H9 (cell line): ENCODE measurements at regions not wholly inside any gene's neighbourhood (a gene's known extent, or its start where the extent isn't known, plus 50 kb on each side); places are given as distances from the start of the nearest gene placed in this dataset.
"Not testable (repeated sequence)": the region's sequence is repeated elsewhere in the genome, so short reads cannot be mapped to it uniquely, and the experiment has no call there.

Source experiments
- DNase-seq: peaks from one replicate; pipeline ENCODE4 v3.0.0-alpha.2; 2017
- H2AFZ ChIP-seq: one replicate; pipeline ENCODE4 v1.6.1; 2013; ENCODE audit warnings: mild to moderate bottlenecking, low read length, control low read depth, moderate library complexity
- H2AK5ac ChIP-seq: 2 replicates; pipeline ENCODE4 v1.6.1; 2013; ENCODE audit warnings: low read length, control low read depth, mixed read lengths; ENCODE audit not compliant: insufficient read length
- H2BK120ac ChIP-seq: one replicate; pipeline ENCODE4 v1.6.1; 2013; ENCODE audit warnings: low read depth, mild to moderate bottlenecking, low read length, control low read depth, inconsistent platforms; ENCODE audit not compliant: poor library complexity, severe bottlenecking
- H2BK12ac ChIP-seq: 2 replicates; pipeline ENCODE4 v1.6.1; 2013; ENCODE audit warnings: low read length, control low read depth, mixed read lengths, low read depth; ENCODE audit not compliant: insufficient read length
- H2BK15ac ChIP-seq: 2 replicates; pipeline ENCODE4 v1.6.1; 2013; ENCODE audit warnings: low read depth, low read length, control low read depth
- H2BK20ac ChIP-seq: one replicate; pipeline ENCODE4 v1.6.1; 2013; ENCODE audit warnings: low read depth, mild to moderate bottlenecking, low read length, control low read depth, inconsistent platforms; ENCODE audit not compliant: poor library complexity, severe bottlenecking
- H2BK5ac ChIP-seq: 2 replicates; pipeline ENCODE4 v1.6.1; 2013; ENCODE audit warnings: low read length, control low read depth, mixed read lengths; ENCODE audit not compliant: insufficient read length
- H3K14ac ChIP-seq: 2 replicates; pipeline ENCODE4 v1.6.1; 2013; ENCODE audit warnings: low read length, control low read depth; ENCODE audit not compliant: insufficient read depth
- H3K18ac ChIP-seq: 2 replicates; pipeline ENCODE4 v1.6.1; 2013; ENCODE audit warnings: low read depth, mild to moderate bottlenecking, mixed read lengths, low read length, control low read depth; ENCODE audit not compliant: insufficient read length
- H3K23ac ChIP-seq: 2 replicates; pipeline ENCODE4 v1.6.1; 2013; ENCODE audit warnings: low read length, control low read depth, mixed read lengths, low read depth; ENCODE audit not compliant: insufficient read length
- H3K23me2 ChIP-seq: 2 replicates; pipeline ENCODE4 v1.6.1; 2013; ENCODE audit warnings: low read depth, mild to moderate bottlenecking, mixed read lengths, low read length, control low read depth; ENCODE audit not compliant: insufficient read length, poor library complexity, severe bottlenecking
- H3K27ac ChIP-seq: 2 replicates; pipeline ENCODE4 v1.5.1; 2013; ENCODE audit warnings: low read length, control low read depth, mixed read lengths, low read depth; ENCODE audit not compliant: insufficient read length
- H3K27me3 ChIP-seq: 2 replicates; pipeline ENCODE4 v1.6.1; 2013; ENCODE audit warnings: low read length, control low read depth, inconsistent platforms; ENCODE audit not compliant: insufficient read depth
- H3K4ac ChIP-seq: 2 replicates; pipeline ENCODE4 v1.6.1; 2013; ENCODE audit warnings: low read depth, mild to moderate bottlenecking, control low read depth, inconsistent platforms, low read length, moderate library complexity
- H3K4me1 ChIP-seq: 2 replicates; pipeline ENCODE4 v1.6.1; 2013; ENCODE audit warnings: low read length, control low read depth, inconsistent platforms; ENCODE audit not compliant: insufficient read depth
- H3K4me2 ChIP-seq: 2 replicates; pipeline ENCODE4 v1.6.1; 2013; ENCODE audit warnings: low read length, control low read depth, mixed read lengths; ENCODE audit not compliant: insufficient read length, insufficient read depth
- H3K56ac ChIP-seq: 2 replicates; pipeline ENCODE4 v1.6.1; 2013; ENCODE audit warnings: low read depth, mild to moderate bottlenecking, mixed read lengths, low read length, control low read depth; ENCODE audit not compliant: insufficient read length
- H3K79me1 ChIP-seq: 2 replicates; pipeline ENCODE4 v1.6.1; 2013; ENCODE audit warnings: low read depth, mild to moderate bottlenecking, moderate library complexity, low read length, control low read depth, inconsistent platforms; ENCODE audit not compliant: insufficient read depth, poor library complexity, severe bottlenecking
- H3K79me2 ChIP-seq: 2 replicates; pipeline ENCODE4 v1.6.1; 2013; ENCODE audit warnings: low read length, control low read depth, inconsistent platforms; ENCODE audit not compliant: insufficient read depth
- H3K9ac ChIP-seq: 2 replicates; pipeline ENCODE4 v1.6.1; 2013; ENCODE audit warnings: low read length, control low read depth, mixed read lengths; ENCODE audit not compliant: insufficient read length; ENCODE audit errors: extremely low read depth
- H3K9me3 ChIP-seq: one replicate; pipeline ENCODE4 v1.6.1; 2013; ENCODE audit warnings: low read depth, low read length, inconsistent platforms; ENCODE audit not compliant: control insufficient read depth
- H3T11ph ChIP-seq: one replicate; pipeline ENCODE4 v1.6.1; 2013; ENCODE audit warnings: mild to moderate bottlenecking, low read length, control low read depth, inconsistent platforms
- H4K20me1 ChIP-seq: one replicate; pipeline ENCODE4 v1.6.1; 2013; ENCODE audit not compliant: control insufficient read depth, insufficient read length, insufficient read depth
- H4K5ac ChIP-seq: 2 replicates; pipeline ENCODE4 v1.6.1; 2013; ENCODE audit warnings: low read depth, mild to moderate bottlenecking, mixed read lengths, low read length, control low read depth; ENCODE audit not compliant: insufficient read length
- H4K8ac ChIP-seq: replicated peaks from 2 replicates; pipeline ENCODE4 v1.6.1; 2013; ENCODE audit warnings: low read length, control low read depth, mixed read lengths, low read depth; ENCODE audit not compliant: insufficient read length
- H4K91ac ChIP-seq: 2 replicates; pipeline ENCODE4 v1.6.1; 2013; ENCODE audit warnings: low read depth, mild to moderate bottlenecking, moderate library complexity, mixed read lengths, low read length, control low read depth; ENCODE audit not compliant: insufficient read length
- H3K27ac Mint-ChIP-seq, 3 experiments: 2 replicates in 2 of 3; 3 replicates in 1 of 3; pipeline ENCODE4 v1.8.0; 2020 to 2021; ENCODE audit warnings: mixed read lengths in 3 of 3, mild to moderate bottlenecking in 1 of 3, moderate library complexity in 1 of 3
- H3K27me3 Mint-ChIP-seq: 2 replicates; pipeline ENCODE4 v1.8.0; 2021; ENCODE audit warnings: low read depth, mild to moderate bottlenecking, moderate library complexity, mixed read lengths
- H3K36me3 Mint-ChIP-seq, 3 experiments: 2 replicates in 2 of 3; 3 replicates in 1 of 3; pipeline ENCODE4 v1.8.0; 2020 to 2021; ENCODE audit warnings: low read depth in 3 of 3, mixed read lengths in 3 of 3; ENCODE audit not compliant: insufficient read depth in 1 of 3
- H3K4me1 Mint-ChIP-seq, 2 experiments: 2 replicates each; pipeline ENCODE4 v1.8.0; 2020; ENCODE audit warnings: mixed read lengths in 2 of 2
- H3K4me3 Mint-ChIP-seq, 2 experiments: 2 replicates in 1 of 2; 3 replicates in 1 of 2; pipeline ENCODE4 v1.8.0; 2020 to 2021; ENCODE audit warnings: mild to moderate bottlenecking in 2 of 2, mixed read lengths in 2 of 2, moderate library complexity in 1 of 2
- H3K9me3 Mint-ChIP-seq, 2 experiments: 2 replicates in 1 of 2; 3 replicates in 1 of 2; pipeline ENCODE4 v1.8.0; 2020; ENCODE audit warnings: mild to moderate bottlenecking in 2 of 2, mixed read lengths in 2 of 2, moderate library complexity in 1 of 2

DNA sequence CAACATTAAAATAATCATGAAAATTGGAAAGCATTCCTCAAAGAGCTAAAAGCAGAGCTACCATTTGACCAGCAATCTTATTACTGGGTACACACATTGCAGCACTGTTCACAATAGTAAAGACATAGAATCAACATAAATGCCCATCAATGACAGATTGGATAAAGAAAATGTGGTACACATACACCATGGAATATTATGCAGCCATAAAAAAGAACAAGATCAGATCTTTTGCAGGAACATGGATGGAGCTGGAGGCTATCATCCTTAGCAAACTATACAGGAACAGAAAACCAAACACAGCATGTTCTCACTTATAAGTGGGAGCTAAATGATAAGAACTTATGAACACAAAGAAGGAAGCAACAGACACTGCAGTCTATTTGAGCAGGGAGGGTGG lies 52.8 kb upstream of the UNC5A start:
- H4K91ac ChIP-seq, H2BK5ac ChIP-seq, H3K4me2 ChIP-seq, H3K27me3 ChIP-seq, H3K4me3 Mint-ChIP-seq, H2BK15ac ChIP-seq, H3T11ph ChIP-seq, H3K4me1 ChIP-seq, H2BK20ac ChIP-seq, H2BK120ac ChIP-seq, H3K79me1 ChIP-seq, H4K8ac ChIP-seq, H3K9me3 Mint-ChIP-seq, H3K18ac ChIP-seq, DNase-seq, H3K23ac ChIP-seq, H3K4ac ChIP-seq, H3K9ac ChIP-seq, H3K27ac ChIP-seq, H3K56ac ChIP-seq, H2AFZ ChIP-seq, H3K23me2 ChIP-seq, H4K5ac ChIP-seq, H3K27me3 Mint-ChIP-seq, H3K79me2 ChIP-seq, H4K20me1 ChIP-seq, H2AK5ac ChIP-seq, H3K27ac Mint-ChIP-seq, H3K9me3 ChIP-seq, H3K36me3 Mint-ChIP-seq, H2BK12ac ChIP-seq, H3K14ac ChIP-seq: not testable (repeated sequence)
- H3K4me1 Mint-ChIP-seq: peaks cover 8 to 12% of the 10 kb centered on the region in 2 experiments
